GM19395 (cell line): ENCODE measurements at regions not wholly inside any gene's neighbourhood (a gene's known extent, or its start where the extent isn't known, plus 50 kb on each side); places are given as distances from the start of the nearest gene placed in this dataset.

Experiments used
- ATAC-seq: cut with Tn5 transposase; IDR thresholded peaks from one replicate; pipeline ENCODE4 v1.9.1; 2021; ENCODE audit warnings: mild to moderate bottlenecking, moderate library complexity; ENCODE audit not compliant: unreplicated experiment

GRCh38 chr2:122451040-122451439 is 695.6 kb downstream of the TSN start:
- ATAC-seq, result peak; percentile 87

- ATAC-seq, result no peak
Measured at GRCh38 chr2:122451697-122452096, 696.2 kb downstream of the TSN start.

- ATAC-seq, result no peak
Measured at GRCh38 chr2:122469147-122469546, 713.7 kb downstream of the TSN start.

- ATAC-seq, result no peak
Measured at GRCh38 chr2:122471753-122472152, 716.3 kb downstream of the TSN start.

- no peak for ATAC-seq
Measured at GRCh38 chr2:122478117-122478516, 722.7 kb downstream of the TSN start.

GRCh38 chr2:122478771-122479170 is 723.3 kb downstream of the TSN start:
- ATAC-seq, result no peak

- ATAC-seq, result no peak
Measured at GRCh38 chr2:122480501-122481243, 725.2 kb downstream of the TSN start.

GRCh38 chr2:122481244-122481622 is 725.8 kb downstream of the TSN start:
- ATAC-seq, result no peak

- ATAC-seq, result no peak
Measured at GRCh38 chr2:122481717-122482116, 726.3 kb downstream of the TSN start.

GRCh38 chr2:122486086-122486485 is 730.6 kb downstream of the TSN start:
- ATAC-seq, result no peak

GRCh38 chr2:122486705-122487415 is 731.4 kb downstream of the TSN start:
- ATAC-seq, result no peak

- no peak for ATAC-seq
Measured at GRCh38 chr2:122491011-122491410, 735.6 kb downstream of the TSN start.

GRCh38 chr2:122500316-122501105 is 745.1 kb downstream of the TSN start:
- no peak for ATAC-seq

- ATAC-seq, result no peak
Measured at GRCh38 chr2:122506620-122507019, 751.2 kb downstream of the TSN start.

GRCh38 chr2:122507261-122507660 is 751.8 kb downstream of the TSN start:
- ATAC-seq, result no peak

GRCh38 chr2:122512091-122512490 is 756.6 kb downstream of the TSN start:
- no peak for ATAC-seq

GRCh38 chr2:122514451-122514996 is 759.1 kb downstream of the TSN start:
- no peak for ATAC-seq

- ATAC-seq, result no peak
Measured at GRCh38 chr2:122515731-122516290, 760.4 kb downstream of the TSN start.

- ATAC-seq, result no peak
Measured at GRCh38 chr2:122516775-122517174, 761.3 kb downstream of the TSN start.

GRCh38 chr2:122519366-122519765 is 763.9 kb downstream of the TSN start:
- ATAC-seq, result no peak
